ENCODE measurements at regions not wholly inside any gene's neighbourhood (a gene's known extent, or its start where the extent isn't known, plus 50 kb on each side); places are given as distances from the start of the nearest gene placed in this dataset.

GRCh38 chr6:150651808-150652470 is 52.3 kb downstream of the PLEKHG1 start:
- ChIA-PET CTCF (interaction anchor here (1.1 kb wide), 1 partner anchor 101 kb away, joined by 3 read pairs; no protein-coding TSS in a partner anchor), POLR2A (no interaction called here)
- no peak for TF ChIP-seq CTCF (IDR thresholded peaks at IDR 0.05; ENCODE audit: control extremely low read depth, extremely low read depth, low read depth, missing control alignments)
- DNase-seq (ENCODE audit: extremely low spot score) = no peak

- no peak for TF ChIP-seq CTCF (IDR thresholded peaks at IDR 0.05; ENCODE audit: control extremely low read depth, extremely low read depth, low read depth, missing control alignments)
- DNase-seq (ENCODE audit: extremely low spot score) = no peak
- ChIA-PET CTCF (interaction anchor here (0.8 to 1.1 kb wide), 3 partner anchors 14 to 102 kb away, joined by 3 read pairs; no protein-coding TSS in a partner anchor), POLR2A (no interaction called here)
Measured at GRCh38 chr6:150652848-150653613, 53.3 kb downstream of the PLEKHG1 start.

- POLR2A ChIA-PET = no interaction called here
- CTCF ChIA-PET = no interaction called here
- TF ChIP-seq CTCF (IDR thresholded peaks at IDR 0.05; ENCODE audit: control extremely low read depth, extremely low read depth, low read depth, missing control alignments) = no peak
Measured at GRCh38 chr6:150654608-150655007, 54.9 kb downstream of the PLEKHG1 start.

GRCh38 chr6:150656156-150656555 is 56.5 kb downstream of the PLEKHG1 start:
- ChIA-PET CTCF (no interaction called here), POLR2A (no interaction called here)
- TF ChIP-seq CTCF (IDR thresholded peaks at IDR 0.05; ENCODE audit: control extremely low read depth, extremely low read depth, low read depth, missing control alignments) = no peak
- no peak for DNase-seq (ENCODE audit: extremely low spot score)

More at GRCh38 chr6:150654608-150655007, 54.9 kb downstream of the PLEKHG1 start:
- DNase-seq (ENCODE audit: extremely low spot score) = no peak

GRCh38 chr6:150658421-150658820 is 58.7 kb downstream of the PLEKHG1 start:
- no peak for DNase-seq (ENCODE audit: extremely low spot score)
- CTCF ChIA-PET = interaction anchor here (1.0 to 1.1 kb wide), 3 partner anchors 8 to 25 kb away, joined by 3 read pairs; no protein-coding TSS in a partner anchor
- POLR2A ChIA-PET = no interaction called here
- no peak for TF ChIP-seq CTCF (IDR thresholded peaks at IDR 0.05; ENCODE audit: control extremely low read depth, extremely low read depth, low read depth, missing control alignments)

- ChIA-PET POLR2A (no interaction called here), CTCF (interaction anchor here (1.0 to 1.1 kb wide), 3 partner anchors 9 to 26 kb away, joined by 3 read pairs; no protein-coding TSS in a partner anchor)
- TF ChIP-seq CTCF (IDR thresholded peaks at IDR 0.05; ENCODE audit: control extremely low read depth, extremely low read depth, low read depth, missing control alignments) = no peak
- no peak for DNase-seq (ENCODE audit: extremely low spot score)
Measured at GRCh38 chr6:150659046-150659763, 59.5 kb downstream of the PLEKHG1 start.
